ENCODE measurements at regions not wholly inside any gene's neighbourhood (a gene's known extent, or its start where the extent isn't known, plus 50 kb on each side); places are given as distances from the start of the nearest gene placed in this dataset.
"Not testable (repeated sequence)": the region's sequence is repeated elsewhere in the genome, so short reads cannot be mapped to it uniquely, and the experiment has no call there.

DNA sequence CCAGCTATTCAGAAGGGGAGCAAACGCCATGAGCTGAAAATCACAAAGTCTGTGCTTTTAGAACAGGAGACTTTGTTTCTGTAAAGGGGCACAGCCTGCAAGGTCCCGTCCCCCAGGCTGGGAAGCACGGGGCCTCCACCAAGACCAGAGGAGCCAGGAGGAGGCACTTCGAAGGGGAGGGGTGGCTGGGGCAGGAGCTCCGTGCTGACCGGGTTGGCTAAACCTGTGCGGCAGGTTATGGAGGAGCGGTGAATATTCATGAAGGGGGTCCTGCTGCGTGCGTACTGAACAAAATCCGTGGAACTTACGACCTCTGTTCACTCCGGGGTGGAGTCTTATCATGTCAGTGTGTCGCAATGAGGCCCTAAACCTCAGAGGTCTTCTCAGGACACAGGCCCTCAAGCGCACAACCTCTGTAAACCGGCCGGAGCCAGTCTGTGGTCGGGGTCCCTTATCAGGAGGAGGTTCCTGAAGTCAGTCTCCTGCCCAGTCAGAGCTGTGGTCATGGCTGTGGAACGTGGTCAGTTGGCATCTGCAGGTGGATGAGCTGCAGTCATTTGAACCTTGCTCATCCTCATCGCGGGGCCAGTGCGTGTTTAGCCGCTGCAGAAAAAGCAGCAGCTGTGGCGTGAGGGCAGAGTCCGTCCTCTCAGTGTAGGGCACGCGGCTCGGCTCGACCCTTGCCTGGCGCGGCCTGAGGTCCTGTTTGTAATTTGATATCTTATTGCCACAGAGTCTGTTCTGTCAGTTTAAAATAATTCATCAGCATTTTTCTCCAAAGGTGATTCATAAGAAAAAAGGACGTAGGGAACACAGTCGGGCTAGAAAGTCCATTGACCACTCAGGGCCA is 5507.7 kb upstream of the TPTE start:
- ATAC-seq = peak; percentile 38

DNA sequence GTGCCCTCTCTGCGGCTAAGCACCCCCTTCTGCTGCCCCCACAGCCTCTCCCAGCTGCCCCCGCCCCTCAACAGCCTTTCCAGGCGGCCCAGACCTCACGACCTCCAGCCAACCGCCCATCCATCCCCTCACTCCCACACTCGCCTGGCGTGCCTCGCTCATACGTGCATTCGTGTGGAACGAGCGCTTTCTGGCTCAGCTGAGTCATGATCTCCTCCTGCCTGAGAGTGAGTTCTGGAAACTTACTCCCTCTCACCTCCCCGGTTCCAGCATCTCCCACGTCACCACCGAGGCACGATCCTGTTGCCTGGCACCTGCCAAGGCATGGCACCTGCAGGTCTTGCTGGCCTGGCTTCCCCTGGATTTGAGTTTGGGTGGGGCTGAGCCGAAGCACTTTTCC is 5506.2 kb upstream of the TPTE start:
- peak; percentile 71 for ATAC-seq

DNA sequence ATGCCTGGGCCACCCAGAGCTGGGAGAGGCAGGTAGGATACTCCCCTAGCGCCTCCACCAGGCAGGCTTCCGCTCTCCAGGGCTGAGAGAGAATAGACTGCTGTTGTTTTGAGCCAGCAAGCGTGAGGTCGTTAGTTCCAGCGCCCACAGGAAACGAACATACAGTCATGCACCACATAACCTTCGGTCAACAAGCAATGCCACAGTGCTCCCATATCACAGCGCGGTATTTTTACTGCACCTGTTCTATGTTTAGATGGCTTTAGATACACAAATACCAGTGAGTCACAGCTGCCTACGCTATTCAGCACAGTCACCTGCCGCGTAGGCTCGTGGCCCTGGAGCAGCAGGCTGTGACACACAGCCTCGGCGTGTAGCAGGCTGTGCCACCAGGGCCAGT is 5502.3 kb upstream of the TPTE start:
- ATAC-seq = peak; percentile 62

DNA sequence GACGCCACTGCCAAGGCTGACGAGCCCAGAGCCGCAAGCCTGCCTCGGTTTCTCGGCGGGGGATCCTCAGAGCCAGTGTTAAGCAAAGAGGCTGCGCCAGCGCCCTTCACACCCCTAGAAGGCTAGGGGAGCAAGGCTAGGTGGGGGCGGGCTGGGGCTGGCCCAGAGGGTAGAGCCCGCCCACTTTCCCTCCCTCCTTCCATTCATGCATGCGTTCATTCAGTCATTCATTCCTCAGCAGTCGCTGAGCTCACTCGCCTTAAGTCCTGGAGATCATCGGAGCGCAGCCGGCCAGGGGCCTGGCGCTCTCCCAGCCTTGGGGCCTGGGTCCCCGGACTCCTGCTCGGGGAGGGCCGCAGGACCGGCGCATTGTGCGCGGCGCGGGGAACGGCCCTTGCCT is 5499.6 kb upstream of the TPTE start:
- ATAC-seq = peak; percentile 58

DNA sequence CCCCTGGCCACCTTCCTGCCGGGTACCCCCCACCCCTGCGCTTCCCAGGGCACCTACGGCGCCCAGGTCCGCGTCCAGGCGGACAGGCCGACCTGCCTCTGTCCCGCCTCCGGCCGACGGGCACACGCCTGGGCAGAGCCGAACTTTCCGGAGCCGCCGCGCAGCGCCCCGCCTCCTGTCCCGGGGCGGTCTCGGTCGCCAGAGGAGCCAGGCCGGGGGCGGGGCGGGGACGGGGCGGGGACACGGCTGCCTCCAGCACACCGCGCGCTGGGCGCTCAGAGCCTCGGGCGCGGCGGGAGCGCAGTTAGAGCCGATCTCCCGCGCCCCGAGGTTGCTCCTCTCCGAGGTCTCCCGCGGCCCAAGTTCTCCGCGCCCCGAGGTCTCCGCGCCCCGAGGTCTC is 5499.1 kb upstream of the TPTE start:
- ATAC-seq = peak; percentile 74

DNA sequence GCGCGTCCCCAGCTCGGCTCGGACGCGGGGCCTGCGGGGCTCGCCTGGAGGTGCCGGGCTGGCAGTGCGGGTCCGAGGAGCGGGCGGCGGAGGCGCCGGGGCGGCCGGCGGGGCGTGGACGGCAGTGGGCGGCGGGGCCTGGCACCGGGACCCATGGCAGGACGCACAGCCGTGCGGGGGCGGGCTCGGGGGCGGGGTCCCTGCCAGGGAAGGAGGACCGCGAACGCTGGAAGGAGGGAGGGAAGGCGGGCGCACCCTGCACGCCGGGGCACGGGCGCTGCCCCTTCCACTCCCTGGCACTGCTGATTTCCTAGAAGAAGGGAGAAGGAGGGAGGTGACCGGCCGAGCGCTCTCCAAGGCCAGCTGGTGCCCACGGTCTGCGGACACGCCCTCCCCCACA is 5498.6 kb upstream of the TPTE start:
- peak; percentile 34 for ATAC-seq

DNA sequence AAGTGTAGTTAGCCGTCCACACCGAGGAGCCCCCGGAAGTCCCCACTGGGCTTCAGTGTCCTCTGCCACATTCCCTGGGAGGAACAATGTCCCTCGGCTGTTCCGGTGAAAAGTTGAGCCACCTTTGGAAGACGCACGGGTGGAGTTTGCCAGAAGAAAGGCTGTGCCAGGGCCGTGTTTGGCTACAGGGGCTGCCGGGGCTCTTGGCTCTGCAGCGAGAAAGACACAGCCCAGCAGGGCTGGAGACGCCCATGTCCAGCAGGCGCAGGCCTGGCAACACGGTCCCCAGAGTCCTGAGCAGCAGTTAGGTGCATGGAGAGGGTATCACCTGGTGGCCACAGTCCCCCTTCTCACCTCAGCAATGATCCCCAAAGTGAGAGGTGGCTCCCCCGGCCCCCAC is 5486.2 kb upstream of the TPTE start:
- not testable (repeated sequence) for ATAC-seq

DNA sequence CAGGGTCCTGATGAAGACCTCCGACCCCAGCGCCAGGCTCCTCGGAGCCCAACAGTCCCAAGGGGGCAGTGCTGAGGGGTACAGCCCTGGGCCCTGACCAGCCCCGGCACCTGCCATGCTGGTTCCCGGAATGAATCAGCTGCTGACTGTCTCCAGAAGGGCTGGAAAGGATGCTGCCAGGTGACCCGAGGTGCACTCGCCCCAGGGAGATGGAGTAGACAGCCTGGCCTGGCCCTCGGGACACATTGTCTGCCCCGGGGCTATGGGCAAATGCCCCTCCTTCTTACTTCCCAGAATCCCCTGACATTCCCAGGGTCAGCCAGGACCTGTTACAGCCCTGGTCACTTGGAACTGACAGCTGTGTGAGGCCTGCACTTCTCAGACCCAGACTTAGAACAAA is 5485.8 kb upstream of the TPTE start:
- not testable (repeated sequence) for ATAC-seq

DNA sequence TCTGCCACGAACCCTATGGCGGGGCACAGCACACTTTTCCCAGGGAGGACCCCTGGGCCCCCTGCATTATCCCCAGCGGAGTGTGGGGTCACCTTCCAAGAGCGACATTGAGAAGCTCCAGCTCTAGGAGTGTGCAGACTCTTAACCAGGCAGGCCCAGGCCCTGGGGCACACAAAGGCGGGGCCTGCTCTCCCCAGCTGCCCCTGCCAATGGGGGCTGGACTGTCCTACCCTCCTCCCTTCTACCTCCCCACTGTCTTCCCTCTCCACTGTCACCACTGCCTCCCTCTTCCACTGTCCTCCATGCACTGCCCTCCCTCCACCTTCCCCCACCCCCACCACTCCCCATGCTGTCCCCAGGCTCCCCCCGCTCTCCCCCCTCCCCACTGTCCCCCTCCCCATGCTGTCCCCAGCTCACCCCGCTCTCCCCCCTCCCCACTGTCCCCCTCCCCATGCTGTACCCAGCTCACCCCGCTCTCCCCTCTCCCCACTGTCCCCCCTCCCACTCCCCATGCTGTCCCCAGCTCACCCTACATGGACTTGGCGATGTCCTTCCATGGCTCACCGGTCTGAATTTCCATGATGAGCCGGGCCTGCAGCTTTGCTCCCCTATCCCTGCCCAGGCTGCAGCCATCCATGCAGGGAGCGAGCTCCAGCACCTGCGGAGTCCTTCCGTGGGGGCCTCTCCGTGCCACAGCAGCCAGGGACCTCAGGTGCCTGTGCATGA is 5483.6 kb upstream of the TPTE start:
- ATAC-seq = not testable (repeated sequence)

DNA sequence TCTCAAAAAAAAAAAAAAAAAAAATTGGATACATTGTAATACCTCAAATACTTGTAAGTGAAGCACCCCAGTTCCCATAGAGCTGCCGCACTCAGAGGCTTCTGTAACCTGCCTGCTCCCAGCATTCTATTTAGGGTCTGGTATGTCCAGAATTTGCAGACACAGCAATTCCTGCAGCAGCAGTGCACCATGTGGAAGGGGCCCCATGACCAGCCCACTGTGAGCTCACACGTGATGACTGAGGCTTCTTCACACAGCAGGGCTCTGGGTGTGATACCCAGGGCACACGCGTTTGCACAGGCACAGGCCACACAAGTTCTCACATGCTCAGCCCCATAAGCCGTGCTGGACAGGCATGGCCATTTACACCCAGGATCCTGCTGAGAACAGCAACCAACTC is 5481.5 kb upstream of the TPTE start:
- peak; percentile 56 for ATAC-seq

DNA sequence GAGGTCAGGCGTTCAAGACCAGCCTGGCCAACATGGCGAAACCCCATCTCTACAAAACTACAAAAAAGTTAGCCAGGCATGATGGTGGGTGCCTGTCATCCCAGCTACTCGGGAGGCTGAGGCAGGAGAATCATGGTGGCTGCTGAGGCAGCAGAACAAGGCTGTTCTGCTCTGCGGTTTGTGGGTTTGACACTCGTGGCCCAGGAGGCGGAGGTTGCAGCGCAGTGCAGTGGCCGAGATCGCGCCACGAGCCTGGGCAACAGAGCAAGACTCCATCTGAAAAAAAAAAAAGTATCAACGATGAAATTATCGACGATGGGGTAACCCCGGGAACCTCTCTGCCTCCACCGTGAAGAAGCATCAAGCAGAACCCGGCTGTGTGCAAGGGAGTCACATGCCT is 5478.8 kb upstream of the TPTE start:
- ATAC-seq = not testable (repeated sequence)

DNA sequence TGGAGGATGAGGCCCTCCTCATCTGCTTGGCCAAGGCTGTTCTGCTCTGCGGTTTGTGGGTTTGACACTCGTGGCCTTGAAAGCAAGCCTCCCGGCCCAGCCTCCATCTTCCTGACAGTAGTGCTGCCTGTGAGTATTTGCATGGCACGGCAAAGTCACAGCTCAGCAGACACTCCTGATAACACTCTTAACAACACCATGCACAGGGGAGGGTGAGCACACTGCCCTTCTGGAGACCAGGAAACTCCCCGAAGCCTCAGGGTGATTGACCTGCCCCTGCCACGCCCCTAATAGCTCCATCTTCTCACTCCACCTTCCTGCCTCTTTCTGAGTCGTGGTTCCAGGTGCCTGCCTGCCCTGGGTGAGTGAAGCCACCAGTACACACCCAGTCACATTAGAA is 5476.6 kb upstream of the TPTE start:
- ATAC-seq = peak; percentile 58

DNA sequence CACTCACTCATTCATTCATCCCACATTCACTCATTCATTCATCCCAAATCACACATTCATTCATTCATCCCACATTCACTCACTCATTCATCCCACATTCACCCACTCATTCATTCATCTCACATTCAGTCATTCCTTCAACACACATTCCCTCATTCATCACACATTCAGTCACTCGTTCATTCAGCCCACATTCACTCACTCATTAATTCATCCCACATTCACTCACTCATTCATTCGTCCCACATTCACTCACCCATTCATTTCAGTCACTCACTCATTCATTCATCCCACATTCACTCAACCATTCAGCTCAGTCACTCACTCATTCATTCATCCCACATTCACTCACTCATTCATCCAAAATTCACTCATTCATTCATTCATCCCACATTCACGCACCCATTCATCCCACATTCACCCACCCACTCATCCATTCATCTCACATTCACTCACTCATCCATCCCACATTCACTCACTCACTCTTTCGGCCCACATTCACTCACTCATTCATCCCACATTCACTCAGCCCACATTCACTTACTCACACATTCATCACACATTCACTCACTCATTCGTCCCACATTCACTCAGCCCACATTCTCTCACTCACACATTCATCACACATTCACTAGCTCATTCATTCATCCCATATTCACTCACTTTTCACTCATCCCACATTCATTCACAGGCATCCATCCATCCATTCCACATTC is 5469.9 kb upstream of the TPTE start:
- not testable (repeated sequence) for ATAC-seq

DNA sequence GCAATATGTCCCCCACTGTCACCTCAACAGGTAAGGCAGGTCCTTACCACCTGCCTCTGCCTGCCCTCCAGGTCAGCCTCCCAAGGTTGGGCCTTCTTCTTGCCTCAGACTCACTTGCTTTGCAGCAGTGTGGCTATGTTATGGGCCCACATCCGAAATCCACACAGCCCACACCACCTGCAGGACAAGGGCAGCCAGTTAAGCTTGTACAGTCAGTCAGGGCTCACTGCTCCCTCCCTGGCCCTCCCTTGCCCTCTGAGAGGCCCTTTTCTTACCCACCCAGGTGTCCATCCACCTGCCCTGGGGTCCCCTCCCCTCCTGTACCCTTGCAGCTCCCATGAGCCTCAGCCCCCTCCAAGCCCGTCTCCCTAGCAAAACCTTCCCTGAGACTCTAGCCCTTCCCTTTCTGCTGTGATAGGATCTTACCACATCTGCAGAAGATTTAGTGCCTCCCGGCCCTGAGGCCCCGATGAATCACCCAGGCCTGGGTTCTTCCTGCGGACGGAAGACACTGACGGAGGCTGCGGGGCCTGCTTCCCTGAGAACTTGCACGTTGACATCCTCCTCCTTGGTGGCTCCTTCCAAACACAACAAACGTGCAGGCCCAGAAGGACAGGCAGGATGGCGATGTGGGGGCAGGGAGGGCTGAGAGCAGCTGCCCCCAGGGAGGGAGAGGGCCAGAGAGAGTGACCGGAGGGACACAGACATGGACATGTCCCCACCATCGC is 5466.2 kb upstream of the TPTE start:
- ATAC-seq = peak; percentile 77

DNA sequence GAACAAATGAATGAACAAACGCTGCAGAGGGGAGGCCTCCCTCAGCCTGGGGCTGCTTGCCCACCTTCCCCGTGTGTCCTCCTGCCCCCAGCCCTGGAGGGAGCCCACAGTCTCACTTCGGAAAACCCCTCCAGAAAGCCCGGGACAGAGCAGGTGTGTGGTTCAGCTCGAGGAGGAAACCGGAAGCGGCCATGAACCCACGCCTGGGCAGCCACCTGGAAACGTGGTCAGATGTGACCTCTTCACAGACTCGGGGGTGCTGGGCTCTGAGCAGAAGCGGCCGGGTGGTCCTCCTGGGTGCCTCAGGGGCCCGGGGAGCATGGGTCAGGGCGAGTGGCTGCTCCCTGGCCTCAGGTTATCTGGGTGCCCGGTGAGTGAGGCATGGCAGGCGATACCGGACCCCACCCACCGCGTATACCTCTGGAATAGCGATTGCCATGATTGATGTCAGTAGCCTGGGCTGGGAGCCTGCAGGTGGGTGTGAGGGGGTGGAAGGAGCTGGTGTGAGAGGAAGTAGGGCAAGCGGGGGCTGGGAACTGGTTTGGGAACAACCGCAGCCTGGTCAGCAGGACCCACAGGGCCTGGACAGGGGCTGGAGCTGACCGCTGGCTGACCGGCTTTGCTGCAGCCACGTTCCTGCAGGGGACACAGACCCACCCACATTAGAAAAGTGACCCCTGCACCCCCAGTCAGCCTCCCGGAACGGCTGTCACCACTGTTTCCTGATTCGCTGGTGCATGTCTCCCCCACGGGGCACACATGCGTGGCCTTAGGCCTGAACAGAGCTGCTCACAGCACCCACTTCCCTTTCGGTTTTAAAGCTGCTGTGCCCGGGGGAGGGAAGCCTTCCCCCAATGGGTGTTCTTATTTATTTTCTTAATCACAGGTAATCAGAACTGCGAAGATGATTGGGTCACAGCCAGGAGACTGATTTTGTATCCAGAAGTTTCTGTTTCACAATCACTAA is 5465.1 kb upstream of the TPTE start:
- ATAC-seq = peak; percentile 65

DNA sequence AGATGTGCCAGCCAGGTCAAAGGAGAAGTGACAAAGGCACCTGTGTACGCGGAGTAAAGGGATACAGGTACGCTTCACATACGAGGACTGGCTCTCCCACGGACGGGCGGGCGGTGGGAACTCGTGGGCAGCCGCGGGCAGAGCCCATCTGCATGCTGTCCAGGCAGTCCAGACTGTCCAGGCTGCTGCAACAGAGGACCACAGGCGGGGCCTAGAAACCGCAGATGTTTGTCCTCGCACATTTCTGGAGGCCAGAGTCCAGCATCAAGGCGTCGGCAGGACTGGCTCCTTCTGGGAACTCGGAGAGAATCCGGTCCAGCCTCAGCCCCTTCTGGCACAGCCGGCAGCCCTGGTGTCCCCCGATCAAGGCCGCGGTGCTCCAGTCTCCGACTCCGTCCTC is 5464.3 kb upstream of the TPTE start:
- ATAC-seq = not testable (repeated sequence)

DNA sequence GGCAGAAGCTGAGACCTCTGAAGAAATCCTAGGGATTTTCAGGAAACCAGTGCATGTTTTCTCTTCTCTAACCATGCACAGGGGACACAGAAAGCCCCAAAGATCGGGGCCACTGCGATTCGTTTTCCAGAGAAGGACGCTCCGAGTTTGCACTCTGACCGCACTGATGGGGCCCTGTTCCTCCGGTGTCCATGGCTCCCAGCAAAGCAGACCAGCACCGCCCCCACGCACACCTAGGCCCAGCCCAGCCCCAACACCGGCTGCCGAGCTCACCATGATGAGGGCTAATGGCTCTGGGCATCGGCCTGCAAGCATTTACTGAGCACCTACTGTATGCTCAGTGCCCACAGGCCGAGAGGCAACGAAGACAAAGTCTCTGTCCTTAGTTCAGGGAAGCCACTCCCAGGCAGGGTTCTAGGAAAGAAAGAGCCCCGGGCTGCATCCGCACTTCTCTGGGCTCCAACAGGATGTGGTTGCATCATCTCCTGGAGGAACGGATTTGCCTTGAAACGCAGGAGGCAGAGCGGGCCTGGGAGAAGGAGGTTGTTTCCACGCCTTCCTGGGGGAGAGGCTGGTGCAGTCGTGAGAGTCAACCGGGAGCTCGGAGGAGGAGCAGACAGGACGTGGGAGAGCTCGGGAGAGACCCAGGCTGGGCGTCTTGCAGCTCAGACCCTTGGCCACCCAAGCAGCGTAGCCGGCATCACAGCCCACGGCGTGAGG is 5460.9 kb upstream of the TPTE start:
- peak; percentile 19 for ATAC-seq

DNA sequence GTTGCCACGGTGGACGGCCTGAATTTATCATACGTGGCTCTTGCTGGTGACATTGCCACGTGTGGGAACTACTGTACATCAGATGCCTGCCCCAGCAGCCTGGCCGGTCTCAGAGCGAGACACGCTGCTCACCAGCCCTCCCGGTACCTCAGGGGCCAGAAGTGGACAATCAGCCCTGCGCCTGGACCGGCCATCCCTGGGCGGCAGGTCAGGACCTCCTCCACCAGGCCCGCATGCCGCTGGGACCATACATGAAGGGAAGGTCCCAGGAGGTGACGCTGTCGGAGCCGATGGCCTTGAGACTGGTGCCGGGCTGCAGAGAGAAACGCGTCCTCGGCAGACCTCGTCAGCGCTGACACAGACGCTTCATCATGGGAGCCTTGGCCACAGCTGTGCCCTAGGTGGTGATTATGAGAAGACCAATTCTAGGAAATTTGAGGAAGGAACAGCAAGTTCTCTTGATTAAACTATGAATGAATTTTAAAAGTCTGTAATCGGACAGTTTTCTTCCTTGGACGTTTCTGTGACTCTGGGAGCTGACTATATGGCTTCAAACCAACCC is 5456.7 kb upstream of the TPTE start:
- not testable (repeated sequence) for ATAC-seq

DNA sequence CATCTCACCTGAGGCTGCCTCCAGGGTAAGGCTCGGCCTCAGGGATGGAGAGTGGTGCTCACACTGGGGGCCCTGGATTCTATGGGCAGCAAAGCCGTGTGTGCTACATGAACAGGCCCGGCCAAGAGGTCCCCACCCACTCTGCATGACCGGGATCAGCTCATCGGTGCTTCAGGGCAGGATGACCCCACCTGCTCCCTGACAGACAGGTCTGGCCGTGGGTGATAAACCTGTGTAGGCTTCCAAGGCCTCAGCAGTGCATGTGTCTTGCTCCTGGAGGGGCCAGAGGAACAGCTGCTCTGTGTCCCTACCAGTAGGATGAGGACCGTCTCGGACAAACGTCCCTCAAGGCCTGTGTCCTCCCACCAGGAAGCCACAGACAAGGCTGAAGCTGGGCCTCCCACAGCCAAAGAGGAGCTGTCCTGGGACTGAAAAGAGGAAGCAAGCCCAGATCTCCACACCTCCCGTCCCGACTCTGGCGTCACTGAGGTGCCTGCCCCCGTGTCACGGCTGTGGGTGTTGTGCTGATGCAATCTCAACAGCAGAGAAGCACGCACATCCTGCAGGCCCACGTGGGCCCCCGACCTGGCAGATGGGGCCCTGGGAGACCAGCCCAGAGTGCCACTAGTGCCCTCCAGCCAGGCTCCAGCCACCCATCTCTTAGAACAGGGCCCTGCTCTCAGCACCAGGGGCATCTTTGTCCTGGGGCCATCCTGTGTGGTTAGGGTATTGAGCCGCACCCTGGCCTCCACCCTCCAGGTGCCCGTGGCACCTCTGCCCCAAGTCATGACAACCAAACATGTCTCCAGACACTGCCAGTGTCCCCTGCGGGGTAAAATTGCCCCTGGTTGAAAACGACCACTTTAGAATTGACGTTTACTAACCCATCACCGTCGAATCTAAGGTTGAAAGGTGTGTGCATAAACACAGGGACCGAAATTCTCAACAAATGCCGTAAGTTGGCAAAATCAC is 5455.9 kb upstream of the TPTE start:
- ATAC-seq = peak; percentile 50
